ENCODE measurements at regions not wholly inside any gene's neighbourhood (a gene's known extent, or its start where the extent isn't known, plus 50 kb on each side); places are given as distances from the start of the nearest gene placed in this dataset.
A peak's percentile ranks its signal among the peaks of the same experiment; 100 is the strongest.

- in situ Hi-C loops (cut with HindIII; ENCODE audit: low pct_unique_long_range_greater_than_20kb, low sequenced_read_pairs), result no loop called here
- DNase-seq (ENCODE audit: low read depth), result no peak
Observed at GRCh38 chr2:236646871-236647270, 77.2 kb downstream of the ACKR3 start.

GRCh38 chr2:236647621-236648020 lies 78.0 kb downstream of the ACKR3 start:
- DNase-seq (ENCODE audit: low read depth), result no peak
- in situ Hi-C loops (cut with HindIII; ENCODE audit: low pct_unique_long_range_greater_than_20kb, low sequenced_read_pairs), result no loop called here

- in situ Hi-C loops (cut with HindIII; ENCODE audit: low pct_unique_long_range_greater_than_20kb, low sequenced_read_pairs), result no loop called here
- DNase-seq (ENCODE audit: low read depth), result no peak
Observed at GRCh38 chr2:236653863-236654262, 84.2 kb downstream of the ACKR3 start.

- no peak for DNase-seq (ENCODE audit: low read depth)
- in situ Hi-C loops (cut with HindIII; ENCODE audit: low pct_unique_long_range_greater_than_20kb, low sequenced_read_pairs), result no loop called here
Observed at GRCh38 chr2:236654496-236654895, 84.9 kb downstream of the ACKR3 start.

DNA sequence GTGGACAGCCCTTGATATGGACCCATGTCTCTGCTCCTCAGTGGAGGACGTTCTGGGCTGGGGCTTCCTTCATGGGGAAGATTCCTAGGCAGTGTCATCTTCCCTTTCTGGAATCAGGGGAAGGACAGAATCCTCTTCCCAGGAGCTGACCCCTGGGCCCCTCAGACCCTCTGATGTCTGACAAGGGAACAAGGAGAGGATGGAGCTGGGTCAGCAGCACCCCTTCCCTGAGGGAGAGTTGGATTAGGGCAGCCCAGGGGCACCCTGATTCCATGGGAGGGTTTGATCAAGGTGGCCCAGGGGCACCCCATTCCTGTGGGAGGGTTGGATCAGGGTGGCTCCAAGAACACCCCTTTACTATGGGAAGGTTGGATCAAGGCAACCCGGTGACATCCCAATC lies 86.5 kb downstream of the ACKR3 start:
- no peak for DNase-seq (ENCODE audit: low read depth)
- in situ Hi-C loops (cut with HindIII; ENCODE audit: low pct_unique_long_range_greater_than_20kb, low sequenced_read_pairs), result no loop called here

DNA sequence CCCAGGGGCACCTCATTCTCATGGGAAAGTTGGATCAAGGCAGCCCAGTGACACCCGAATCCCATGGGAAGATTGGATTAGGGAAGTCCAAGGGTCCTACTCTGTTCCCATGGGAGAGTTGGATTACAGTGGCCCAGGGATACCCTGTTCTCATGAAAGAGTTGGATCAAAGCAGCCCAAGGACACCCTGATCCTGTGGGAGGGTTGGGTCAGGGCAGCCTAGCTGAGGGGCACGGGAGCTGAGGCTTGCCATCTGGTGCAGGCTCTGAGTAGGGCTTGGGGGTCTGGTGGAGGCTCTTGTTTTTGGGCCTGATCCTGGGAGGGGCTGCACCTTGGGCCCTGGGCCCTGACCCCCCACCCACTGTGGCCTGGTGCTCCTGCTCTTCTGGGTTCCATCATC lies 87.1 kb downstream of the ACKR3 start:
- in situ Hi-C loops (cut with HindIII; ENCODE audit: low pct_unique_long_range_greater_than_20kb, low sequenced_read_pairs), result no loop called here
- no peak for DNase-seq (ENCODE audit: low read depth)

DNA sequence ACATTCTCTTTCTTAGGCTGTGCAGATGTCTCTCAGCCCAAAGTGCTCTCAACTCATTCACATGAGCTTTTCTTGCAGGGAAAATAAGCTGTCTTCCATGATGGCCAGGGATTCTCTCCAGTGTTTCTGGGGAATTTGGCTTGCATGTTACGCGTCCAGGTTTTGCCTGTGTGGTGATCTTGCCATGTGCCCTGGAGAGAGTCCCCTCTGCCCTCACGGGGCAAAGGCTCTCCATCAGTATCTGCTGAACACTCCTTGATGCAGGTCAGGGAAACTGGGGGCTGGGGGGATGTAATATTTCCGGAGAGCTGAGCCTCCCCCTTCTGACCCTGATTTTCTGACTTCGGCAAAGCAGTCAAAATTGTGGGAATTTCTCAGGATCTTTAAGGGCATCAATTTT lies 87.6 kb downstream of the ACKR3 start:
- DNase-seq (ENCODE audit: low read depth), result no peak
- in situ Hi-C loops (cut with HindIII; ENCODE audit: low pct_unique_long_range_greater_than_20kb, low sequenced_read_pairs), result no loop called here

DNA sequence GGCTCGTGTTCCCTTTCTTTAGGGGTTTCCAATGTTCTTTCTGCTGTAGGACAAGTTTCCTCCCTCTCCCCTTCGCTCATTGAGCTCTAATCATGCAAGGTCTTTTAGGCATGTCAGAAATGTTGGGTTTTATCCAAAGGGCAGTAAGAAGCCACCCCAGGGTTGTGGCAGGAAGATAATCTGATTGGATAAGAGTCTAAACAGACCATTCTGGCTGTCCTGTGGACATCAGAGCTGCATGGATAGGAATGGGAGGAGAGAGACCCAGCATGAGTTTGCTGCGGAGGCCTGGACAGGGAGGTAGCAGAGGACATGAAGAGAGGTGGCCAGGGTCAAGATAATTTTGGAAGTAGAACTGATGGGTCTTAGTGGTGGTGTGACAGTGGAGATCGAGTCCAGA lies 88.2 kb downstream of the ACKR3 start:
- in situ Hi-C loops (cut with HindIII; ENCODE audit: low pct_unique_long_range_greater_than_20kb, low sequenced_read_pairs), result no loop called here
- DNase-seq (ENCODE audit: low read depth), result no peak

DNA sequence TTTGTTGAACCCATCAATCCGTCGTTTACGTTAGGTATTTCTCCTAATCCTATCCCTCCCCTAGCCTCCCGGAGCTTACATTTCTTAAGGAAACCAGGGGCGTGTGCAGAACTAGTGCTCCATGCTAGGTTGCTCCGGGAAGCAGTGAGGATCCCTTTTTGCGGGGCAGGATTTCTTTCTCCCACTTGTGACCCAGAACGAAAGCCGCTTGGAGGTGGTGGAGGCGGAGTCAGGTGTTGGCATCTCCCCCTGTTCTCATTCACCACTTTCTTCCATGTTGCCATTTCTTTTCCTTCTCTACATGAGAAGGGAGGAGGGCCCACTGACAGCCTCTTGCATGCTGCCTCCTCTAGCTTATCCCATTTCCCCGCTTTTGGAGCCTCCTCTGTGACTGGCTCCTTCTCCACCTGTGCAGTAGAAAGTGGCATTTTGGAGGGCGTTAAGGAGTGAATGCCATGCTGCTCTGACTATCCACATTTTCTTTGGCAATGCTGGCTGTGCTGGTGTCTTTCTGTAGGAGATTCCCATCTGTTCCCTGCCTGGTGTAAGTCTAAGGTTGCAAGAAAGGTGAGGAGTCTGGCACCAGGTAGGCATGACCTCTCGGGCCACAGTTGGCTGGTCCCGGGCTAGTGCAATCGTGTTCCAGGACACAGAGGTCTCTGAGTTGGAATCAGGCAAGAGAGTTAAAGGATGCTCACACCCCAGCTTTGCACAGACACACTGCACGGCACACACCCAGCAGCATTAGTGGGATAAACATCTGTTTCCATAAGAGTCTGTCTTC lies 89.5 kb downstream of the ACKR3 start:
- no peak for DNase-seq (ENCODE audit: low read depth)
- in situ Hi-C loops (cut with HindIII; ENCODE audit: low pct_unique_long_range_greater_than_20kb, low sequenced_read_pairs), result no loop called here

DNA sequence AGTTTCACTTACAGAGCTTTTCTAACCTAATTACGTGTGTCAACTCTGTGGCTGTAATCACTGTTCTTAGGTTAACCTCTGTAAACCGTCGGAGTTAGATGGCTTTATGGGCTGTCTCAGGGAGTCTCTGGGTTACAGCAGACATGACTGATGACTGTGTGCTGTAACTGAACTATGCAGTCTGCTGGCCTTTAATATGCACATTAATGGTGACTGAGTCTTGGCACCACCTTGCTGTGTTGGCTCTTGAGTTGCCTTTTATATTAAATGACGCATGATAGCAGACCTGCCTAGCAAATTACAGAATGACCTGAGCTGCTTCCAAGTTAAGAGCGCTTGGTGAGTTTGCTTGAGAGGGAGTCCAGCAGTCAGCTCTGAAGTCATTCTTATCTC lies 90.1 kb downstream of the ACKR3 start:
- in situ Hi-C loops (cut with HindIII; ENCODE audit: low pct_unique_long_range_greater_than_20kb, low sequenced_read_pairs), result no loop called here
- peak; percentile 66 for DNase-seq (ENCODE audit: low read depth)

DNA sequence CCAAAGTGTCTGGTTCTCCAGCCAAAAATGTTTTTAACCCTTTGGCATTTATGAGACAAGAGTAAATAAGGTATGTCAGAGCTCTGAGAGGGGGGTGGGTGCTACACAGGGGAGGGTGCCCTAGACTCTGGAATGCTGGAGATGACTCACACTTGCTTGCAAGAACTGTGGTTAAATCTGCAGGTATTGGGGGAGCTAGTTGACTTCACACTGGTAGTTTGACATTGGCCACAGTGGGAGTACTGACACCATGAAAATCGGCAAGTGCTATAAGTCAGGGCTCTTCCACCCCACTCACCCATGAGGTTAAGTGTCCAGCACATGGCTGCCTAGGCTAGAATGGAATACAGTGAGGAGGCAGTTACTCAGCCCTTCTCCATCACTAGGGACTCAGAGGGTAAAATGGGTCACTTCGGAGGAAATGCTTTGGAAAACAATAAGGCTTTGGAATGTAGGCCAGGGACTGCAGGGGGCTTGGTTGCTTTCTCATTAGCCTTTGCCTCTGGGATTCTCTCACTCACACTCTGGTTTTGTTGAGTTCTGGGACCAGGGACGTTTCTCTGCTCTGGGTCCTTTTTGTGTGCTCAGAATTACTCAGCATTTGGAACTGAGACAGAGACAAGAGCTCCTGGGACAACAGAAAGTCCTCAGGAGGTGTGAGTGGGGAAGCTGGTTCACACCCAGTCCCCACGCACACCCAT lies 91.6 kb downstream of the ACKR3 start:
- in situ Hi-C loops (cut with HindIII; ENCODE audit: low pct_unique_long_range_greater_than_20kb, low sequenced_read_pairs), result no loop called here
- DNase-seq (ENCODE audit: low read depth), result peak; percentile 51

DNA sequence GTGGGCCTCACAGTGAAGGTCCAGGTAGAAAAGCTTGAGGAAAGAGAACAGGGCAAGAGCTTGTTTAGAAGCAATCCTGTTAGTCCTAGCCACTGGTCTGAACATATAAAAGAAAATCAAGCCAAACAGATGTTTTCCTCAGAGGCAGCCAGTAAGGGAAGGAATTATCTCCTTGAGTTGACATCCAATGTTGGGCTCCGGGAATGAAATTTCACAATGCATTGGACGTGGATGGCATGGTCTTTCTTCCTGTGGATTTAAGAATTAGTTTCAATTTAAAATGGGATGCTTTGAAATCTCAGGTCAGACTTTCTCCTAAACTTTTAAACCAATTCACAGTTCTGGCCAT lies 92.1 kb downstream of the ACKR3 start:
- DNase-seq (ENCODE audit: low read depth), result no peak
- in situ Hi-C loops (cut with HindIII; ENCODE audit: low pct_unique_long_range_greater_than_20kb, low sequenced_read_pairs), result no loop called here

DNA sequence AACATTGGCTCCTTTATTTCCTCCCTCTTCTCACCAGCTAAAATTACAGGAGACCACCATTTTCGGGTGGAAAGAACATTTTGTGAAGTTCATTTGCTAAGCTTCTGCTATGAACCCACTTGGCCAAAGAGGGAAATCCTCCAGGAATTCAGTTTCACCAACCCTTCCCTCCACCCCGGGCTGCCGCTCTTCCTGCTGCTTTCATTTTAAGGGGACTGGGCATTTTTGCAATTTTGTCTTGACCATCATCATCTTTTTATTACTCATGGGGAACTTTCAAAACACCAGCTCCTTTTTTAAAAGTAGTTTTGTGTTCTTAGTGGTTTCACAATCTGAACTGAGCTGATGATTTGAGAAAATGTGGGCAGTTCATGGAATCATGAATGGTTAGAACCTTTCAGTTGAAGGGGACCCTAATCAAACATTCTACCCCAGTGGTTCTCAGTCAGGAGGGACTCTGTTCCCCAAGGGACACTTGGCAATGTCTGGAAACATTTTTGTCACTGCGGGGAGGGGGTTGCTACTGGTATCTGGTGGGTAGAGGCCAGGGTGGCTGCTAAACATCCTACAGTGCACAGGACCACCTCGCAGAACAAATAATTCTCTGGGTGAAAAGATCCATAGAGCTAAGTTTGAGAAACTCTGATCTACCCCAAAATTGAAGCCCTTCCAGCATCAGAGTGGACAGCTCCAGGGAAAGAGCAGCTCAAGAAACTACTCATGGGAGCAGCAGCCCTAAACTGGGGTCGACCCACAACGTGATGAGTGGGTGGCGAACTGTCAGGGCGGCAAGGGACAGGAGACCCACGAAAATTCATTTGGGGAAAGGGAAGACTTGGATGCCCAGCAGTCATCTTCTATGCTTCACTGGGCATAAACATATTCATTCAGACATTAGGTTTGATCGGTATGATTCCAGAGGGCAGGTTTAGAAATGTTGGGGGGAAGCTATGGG lies 92.9 kb downstream of the ACKR3 start:
- in situ Hi-C loops (cut with HindIII; ENCODE audit: low pct_unique_long_range_greater_than_20kb, low sequenced_read_pairs), result no loop called here
- no peak for DNase-seq (ENCODE audit: low read depth)

DNA sequence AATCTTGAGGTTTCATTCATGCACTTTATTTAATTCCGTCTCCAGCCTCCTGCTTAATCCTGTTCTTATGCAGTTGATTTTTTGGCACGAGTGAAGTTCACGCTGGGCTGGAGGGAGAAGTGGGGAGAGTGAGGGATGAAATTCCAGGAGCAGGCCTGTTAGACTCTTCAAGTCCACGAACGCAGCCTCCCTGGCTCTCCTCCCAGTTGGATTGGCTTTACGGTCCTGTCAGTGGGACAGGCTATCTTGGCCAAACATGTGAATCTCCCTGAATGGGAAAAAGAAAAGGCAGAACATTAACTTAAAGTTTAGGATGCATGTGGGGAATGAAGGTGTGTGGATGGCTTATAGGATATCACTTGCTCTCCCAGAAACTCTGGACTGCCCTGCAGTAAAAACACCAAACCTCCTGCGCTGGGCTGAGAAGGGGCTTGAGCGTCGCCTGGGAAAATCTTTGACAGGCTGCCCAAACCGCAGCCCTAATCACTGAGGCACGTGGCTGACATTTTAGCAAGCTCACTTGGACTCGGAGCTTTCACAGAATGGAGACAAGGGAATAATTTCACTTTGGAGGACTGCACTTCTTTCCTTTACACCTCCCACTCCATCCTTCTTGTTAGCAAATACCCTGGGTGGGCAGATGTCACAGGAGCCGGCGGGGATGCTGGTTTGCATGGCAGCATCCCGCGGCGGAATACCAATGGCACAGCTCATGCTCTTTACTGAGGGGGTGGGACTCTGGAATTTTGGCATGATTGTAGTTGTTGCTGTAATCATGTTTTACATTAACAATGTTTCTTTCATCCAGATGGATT lies 93.9 kb downstream of the ACKR3 start:
- DNase-seq (ENCODE audit: low read depth), result no peak
- in situ Hi-C loops (cut with HindIII; ENCODE audit: low pct_unique_long_range_greater_than_20kb, low sequenced_read_pairs), result no loop called here

DNA sequence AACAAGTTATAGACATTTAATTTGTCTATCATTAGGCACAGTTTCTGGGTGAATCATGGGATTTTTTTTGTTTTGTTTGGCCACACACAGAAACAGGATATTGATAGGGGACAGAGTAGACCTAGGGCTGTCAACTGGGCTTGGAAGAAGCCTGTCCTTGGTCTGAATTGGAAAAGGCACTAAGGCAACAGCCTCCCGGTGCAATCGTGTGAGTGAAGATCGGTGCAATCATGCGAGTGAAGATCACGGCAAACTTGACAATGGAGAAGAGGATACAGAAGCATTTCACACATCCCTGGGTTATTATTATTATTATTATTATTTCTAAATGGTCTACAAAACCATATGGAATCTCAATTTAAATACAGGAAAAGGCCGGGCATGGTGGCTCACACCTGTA lies 94.5 kb downstream of the ACKR3 start:
- in situ Hi-C loops (cut with HindIII; ENCODE audit: low pct_unique_long_range_greater_than_20kb, low sequenced_read_pairs), result no loop called here
- no peak for DNase-seq (ENCODE audit: low read depth)

DNA sequence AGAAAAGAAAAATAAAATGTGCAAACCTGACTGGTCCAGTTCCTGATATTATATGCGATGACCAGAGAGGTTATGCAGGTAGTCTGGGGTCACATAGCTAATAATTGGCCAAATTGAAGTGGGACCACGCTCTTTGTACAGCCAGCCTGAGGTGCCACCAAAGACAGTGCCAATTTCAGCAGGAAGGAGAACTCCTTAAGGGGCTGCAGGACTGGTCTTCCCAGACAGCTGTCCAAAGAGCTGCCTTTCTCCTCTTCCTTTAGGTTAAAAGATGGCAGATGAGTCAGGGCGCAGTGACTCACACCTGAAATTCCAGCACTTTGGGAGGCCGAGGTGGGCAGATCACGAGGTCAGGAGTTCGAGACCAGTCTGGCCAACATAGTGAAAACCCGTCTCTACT lies 95.5 kb downstream of the ACKR3 start:
- in situ Hi-C loops (cut with HindIII; ENCODE audit: low pct_unique_long_range_greater_than_20kb, low sequenced_read_pairs), result no loop called here
- no peak for DNase-seq (ENCODE audit: low read depth)

DNA sequence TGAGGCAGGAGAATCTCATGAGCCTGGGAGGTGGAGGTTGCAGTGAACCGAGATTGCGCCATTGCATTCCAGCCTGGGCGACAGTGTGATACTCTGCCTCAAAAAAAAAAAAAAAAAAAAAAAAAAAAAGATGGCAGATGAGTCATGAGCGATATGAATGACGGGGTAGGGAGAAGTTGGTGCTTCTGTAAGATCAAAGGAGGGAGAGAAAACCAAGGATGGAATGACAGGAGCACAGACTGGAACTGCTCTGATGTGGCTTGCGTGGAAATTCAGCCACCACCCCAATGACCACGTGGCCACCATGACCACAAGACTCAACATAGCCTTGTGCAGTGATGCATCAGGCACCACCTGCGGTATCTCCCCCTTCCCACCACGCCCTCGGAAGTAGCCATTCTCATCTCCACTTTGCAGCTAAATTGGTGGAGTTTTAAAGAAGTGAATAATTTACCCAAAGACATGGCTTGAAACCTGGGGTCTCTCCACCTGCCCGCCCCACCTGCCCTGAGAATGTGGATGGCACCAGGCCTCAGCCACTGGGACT lies 96.0 kb downstream of the ACKR3 start:
- in situ Hi-C loops (cut with HindIII; ENCODE audit: low pct_unique_long_range_greater_than_20kb, low sequenced_read_pairs), result no loop called here
- peak; percentile 49 for DNase-seq (ENCODE audit: low read depth)

DNA sequence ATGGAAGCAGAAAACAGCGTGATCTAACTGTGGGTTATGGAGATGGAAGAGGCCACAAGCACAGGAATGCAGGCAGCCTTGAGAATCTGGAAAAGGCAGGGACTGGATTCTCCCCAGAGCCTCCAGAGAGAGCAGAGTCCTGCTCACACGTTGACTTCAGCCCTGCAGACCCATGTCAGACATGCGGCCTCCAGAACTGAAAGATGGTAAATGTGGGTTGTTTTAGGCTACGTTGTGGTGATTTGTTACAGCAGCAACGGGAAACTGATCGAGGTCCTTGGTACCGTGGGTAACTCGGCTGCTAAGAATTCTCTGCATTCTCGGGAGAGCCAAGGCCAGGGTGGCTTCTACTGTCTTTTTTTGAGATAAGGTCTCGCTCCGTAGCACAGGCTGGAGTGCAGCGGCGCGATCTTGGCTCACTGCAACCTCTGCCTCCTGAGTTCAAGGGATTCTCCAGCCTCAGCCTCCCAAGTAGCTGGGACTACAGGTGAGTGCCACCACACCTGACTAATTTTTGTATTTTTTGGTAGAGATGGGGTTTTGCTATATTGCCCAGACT lies 97.1 kb downstream of the ACKR3 start:
- no peak for DNase-seq (ENCODE audit: low read depth)
- in situ Hi-C loops (cut with HindIII; ENCODE audit: low pct_unique_long_range_greater_than_20kb, low sequenced_read_pairs), result no loop called here

All from Caki2 (cell line).